ENCODE measurements at regions not wholly inside any gene's neighbourhood (a gene's known extent, or its start where the extent isn't known, plus 50 kb on each side); places are given as distances from the start of the nearest gene placed in this dataset.

DNA sequence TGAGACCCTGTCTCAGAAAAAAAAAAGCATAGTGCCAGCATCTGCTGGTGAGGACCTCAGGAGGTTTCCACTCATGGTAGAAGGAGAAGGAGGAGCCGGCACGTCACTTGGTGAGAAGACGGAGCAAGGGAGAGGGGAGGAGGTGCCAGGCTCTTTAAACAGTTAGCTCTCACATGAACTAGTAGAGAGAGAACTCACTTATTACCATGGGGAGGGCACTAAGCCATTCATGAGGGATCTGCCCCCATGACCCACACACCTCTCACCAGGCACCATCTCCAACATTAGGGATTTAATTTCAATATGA, 62.9 kb upstream of the VKORC1L1 start:
- H3K27ac ChIP-seq (ENCODE audit: low read depth, low read length), result no peak overlapping the region
- H3K4me3 ChIP-seq (replicated peaks in 1 of 2; ENCODE audit: low read depth in 1 of 2, low read length in 2 of 2), result no peak overlapping the region
- ATAC-seq (no peak), DNase-seq (ENCODE audit: low read depth, low spot score) (no peak)
- no peak overlapping the region for H3K4me2 ChIP-seq (ENCODE audit: low read length)
- H3K9ac ChIP-seq (ENCODE audit: low read length), result no peak overlapping the region
- H3K9me2 ChIP-seq (ENCODE audit: insufficient read depth), result no peaks in the 10 kb centered on the region
- H3K79me2 ChIP-seq (ENCODE audit: insufficient read depth, low read length), result no peaks in the 10 kb centered on the region
- RAD21 ChIA-PET (ENCODE audit: low non-redundant PET in 1 of 2, low total read pairs in 2 of 2, uncharacterized antibody in 2 of 2, unreplicated experiment in 2 of 2), result no interaction called here
- POLR2A ChIA-PET, result no interaction called here
- no peaks in the 10 kb centered on the region for H3K4me1 ChIP-seq (ENCODE audit: control insufficient read depth in 1 of 2, insufficient read depth in 2 of 2, low read length in 2 of 2)
- no peaks in the 10 kb centered on the region for H4K20me1 ChIP-seq (ENCODE audit: insufficient read depth)
- CTCF ChIA-PET, result no interaction called here
- no TSS peak for BruUV-seq (replicated peaks)
- no peaks in the 10 kb centered on the region for H3K9me3 ChIP-seq (ENCODE audit: control insufficient read depth in 1 of 2, insufficient read depth in 1 of 2, low read depth in 1 of 2, low read length in 2 of 2)
- TF ChIP-seq RAD21 (IDR thresholded peaks at IDR 0.05; ENCODE audit: low read depth) (no peak), FOSL1 (IDR thresholded peaks at IDR 0.05; ENCODE audit: low read depth) (no peak), EZH2 (IDR thresholded peaks at IDR 0.05) (no peak), ZFX (IDR thresholded peaks at IDR 0.05) (no peak), TCF7L2 (IDR thresholded peaks at IDR 0.05; ENCODE audit: borderline replicate concordance, extremely low read depth, insufficient read depth, insufficient read length) (no peak), YY1 (IDR thresholded peaks at IDR 0.05; ENCODE audit: extremely low read depth, insufficient replicate concordance, low read depth, low read length) (no peak), EZH2phosphoT487 (IDR thresholded peaks at IDR 0.05; ENCODE audit: borderline replicate concordance) (no peak), EGR1 (IDR thresholded peaks at IDR 0.05; ENCODE audit: low read depth) (no peak), SP1 (IDR thresholded peaks at IDR 0.05; ENCODE audit: low read depth) (no peak), SIN3A (IDR thresholded peaks at IDR 0.05; ENCODE audit: low read depth) (no peak), SRF (IDR thresholded peaks at IDR 0.05; ENCODE audit: low read depth) (no peak)
- TF ChIP-seq, protein P1, sequence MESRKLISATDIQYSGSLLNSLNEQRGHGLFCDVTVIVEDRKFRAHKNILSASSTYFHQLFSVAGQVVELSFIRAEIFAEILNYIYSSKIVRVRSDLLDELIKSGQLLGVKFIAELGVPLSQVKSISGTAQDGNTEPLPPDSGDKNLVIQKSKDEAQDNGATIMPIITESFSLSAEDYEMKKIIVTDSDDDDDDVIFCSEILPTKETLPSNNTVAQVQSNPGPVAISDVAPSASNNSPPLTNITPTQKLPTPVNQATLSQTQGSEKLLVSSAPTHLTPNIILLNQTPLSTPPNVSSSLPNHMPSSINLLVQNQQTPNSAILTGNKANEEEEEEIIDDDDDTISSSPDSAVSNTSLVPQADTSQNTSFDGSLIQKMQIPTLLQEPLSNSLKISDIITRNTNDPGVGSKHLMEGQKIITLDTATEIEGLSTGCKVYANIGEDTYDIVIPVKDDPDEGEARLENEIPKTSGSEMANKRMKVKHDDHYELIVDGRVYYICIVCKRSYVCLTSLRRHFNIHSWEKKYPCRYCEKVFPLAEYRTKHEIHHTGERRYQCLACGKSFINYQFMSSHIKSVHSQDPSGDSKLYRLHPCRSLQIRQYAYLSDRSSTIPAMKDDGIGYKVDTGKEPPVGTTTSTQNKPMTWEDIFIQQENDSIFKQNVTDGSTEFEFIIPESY (IDR thresholded peaks at IDR 0.05; ENCODE audit: extremely low read depth, insufficient replicate concordance, low read length), result no peak
- TF ChIP-seq, protein P2, sequence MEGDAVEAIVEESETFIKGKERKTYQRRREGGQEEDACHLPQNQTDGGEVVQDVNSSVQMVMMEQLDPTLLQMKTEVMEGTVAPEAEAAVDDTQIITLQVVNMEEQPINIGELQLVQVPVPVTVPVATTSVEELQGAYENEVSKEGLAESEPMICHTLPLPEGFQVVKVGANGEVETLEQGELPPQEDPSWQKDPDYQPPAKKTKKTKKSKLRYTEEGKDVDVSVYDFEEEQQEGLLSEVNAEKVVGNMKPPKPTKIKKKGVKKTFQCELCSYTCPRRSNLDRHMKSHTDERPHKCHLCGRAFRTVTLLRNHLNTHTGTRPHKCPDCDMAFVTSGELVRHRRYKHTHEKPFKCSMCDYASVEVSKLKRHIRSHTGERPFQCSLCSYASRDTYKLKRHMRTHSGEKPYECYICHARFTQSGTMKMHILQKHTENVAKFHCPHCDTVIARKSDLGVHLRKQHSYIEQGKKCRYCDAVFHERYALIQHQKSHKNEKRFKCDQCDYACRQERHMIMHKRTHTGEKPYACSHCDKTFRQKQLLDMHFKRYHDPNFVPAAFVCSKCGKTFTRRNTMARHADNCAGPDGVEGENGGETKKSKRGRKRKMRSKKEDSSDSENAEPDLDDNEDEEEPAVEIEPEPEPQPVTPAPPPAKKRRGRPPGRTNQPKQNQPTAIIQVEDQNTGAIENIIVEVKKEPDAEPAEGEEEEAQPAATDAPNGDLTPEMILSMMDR (IDR thresholded peaks at IDR 0.05 in 2 of 3, conservative IDR thresholded peaks at IDR 0.05 in 1 of 3; ENCODE audit: borderline replicate concordance in 1 of 3, insufficient read depth in 1 of 3, low read depth in 2 of 3, low read length in 2 of 3), result no peak
- TF ChIP-seq, protein P3, sequence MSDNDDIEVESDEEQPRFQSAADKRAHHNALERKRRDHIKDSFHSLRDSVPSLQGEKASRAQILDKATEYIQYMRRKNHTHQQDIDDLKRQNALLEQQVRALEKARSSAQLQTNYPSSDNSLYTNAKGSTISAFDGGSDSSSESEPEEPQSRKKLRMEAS (IDR thresholded peaks at IDR 0.05), result no peak
- H3K27me3 ChIP-seq (ENCODE audit: insufficient read depth, low read length), result no peaks in the 10 kb centered on the region
- no peaks in the 10 kb centered on the region for H3K36me3 ChIP-seq (ENCODE audit: control insufficient read depth in 1 of 2, insufficient read depth in 2 of 2, low read length in 2 of 2)
- intact Hi-C loops (cut with micrococcal nuclease), result no loop called here
- no peak overlapping the region for H2AFZ ChIP-seq (ENCODE audit: low read depth, low read length, poor library complexity, severe bottlenecking)

Measured in HCT116 (cell line).